GM18909 (cell line): ENCODE measurements at regions not wholly inside any gene's neighbourhood (a gene's known extent, or its start where the extent isn't known, plus 50 kb on each side); places are given as distances from the start of the nearest gene placed in this dataset.

Experiments used
- ATAC-seq: cut with Tn5 transposase; IDR thresholded peaks from one replicate; pipeline ENCODE4 v1.9.1; 2021; ENCODE audit warnings: mild to moderate bottlenecking; ENCODE audit not compliant: unreplicated experiment, poor library complexity

- peak; percentile 53 for ATAC-seq
Observed at GRCh38 chr5:158559643-158560042, 540.1 kb downstream of the EBF1 start.

GRCh38 chr5:158559066-158559465 is 540.6 kb downstream of the EBF1 start:
- ATAC-seq: no peak

GRCh38 chr5:158553962-158554336 is 545.8 kb downstream of the EBF1 start:
- ATAC-seq: no peak

- ATAC-seq: no peak
Observed at GRCh38 chr5:158553195-158553961, 546.3 kb downstream of the EBF1 start.

GRCh38 chr5:158552241-158552640 is 547.5 kb downstream of the EBF1 start:
- no peak for ATAC-seq

- ATAC-seq: no peak
Observed at GRCh38 chr5:158549311-158549710, 550.4 kb downstream of the EBF1 start.

GRCh38 chr5:158546748-158547147 is 553.0 kb downstream of the EBF1 start:
- no peak for ATAC-seq

- ATAC-seq: no peak
Observed at GRCh38 chr5:158545949-158546530, 553.7 kb downstream of the EBF1 start.

GRCh38 chr5:158544388-158545339 is 555.1 kb downstream of the EBF1 start:
- no peak for ATAC-seq

- no peak for ATAC-seq
Observed at GRCh38 chr5:158543539-158544387, 556.0 kb downstream of the EBF1 start.

GRCh38 chr5:158541536-158542297 is 558.0 kb downstream of the EBF1 start:
- ATAC-seq: no peak

GRCh38 chr5:158538506-158539074 is 561.1 kb downstream of the EBF1 start:
- no peak for ATAC-seq

- no peak for ATAC-seq
Observed at GRCh38 chr5:158537366-158537765, 562.4 kb downstream of the EBF1 start.

- no peak for ATAC-seq
Observed at GRCh38 chr5:158534203-158534602, 565.5 kb downstream of the EBF1 start.

GRCh38 chr5:158532739-158533138 is 567.0 kb downstream of the EBF1 start:
- no peak for ATAC-seq

GRCh38 chr5:158531860-158532259 is 567.9 kb downstream of the EBF1 start:
- ATAC-seq: no peak

GRCh38 chr5:158530115-158530514 is 569.6 kb downstream of the EBF1 start:
- no peak for ATAC-seq

GRCh38 chr5:158529454-158529853 is 570.3 kb downstream of the EBF1 start:
- no peak for ATAC-seq

- ATAC-seq: no peak
Observed at GRCh38 chr5:158525663-158526062, 574.1 kb downstream of the EBF1 start.
